Right lobe of liver (tissue), 4 donors: ENCODE measurements at regions not wholly inside any gene's neighbourhood (a gene's known extent, or its start where the extent isn't known, plus 50 kb on each side); places are given as distances from the start of the nearest gene placed in this dataset.

Experiments
- POLR2A ChIP-seq: fragments of 450-650 bp; IDR thresholded peaks from one replicate; pipeline ENCODE4 v1.6.1; 2017; ENCODE audit warnings: antibody characterized with exemption, mild to moderate bottlenecking
- TF ChIP-seq, protein P1 (sequence below), 4 donors: fragments of 200-600 bp in 3 of 4; fragments of 450-650 bp in 1 of 4; IDR thresholded peaks; one replicate each; pipeline versions ENCODE4 v1.5.1 to v1.8.0; 2016 to 2022; ENCODE audit warnings: antibody characterized with exemption in 4 of 4, mild to moderate bottlenecking in 2 of 4
- donor health status: DM: no; HTN: no; CAD: no.
- donor health status: DM: no; HTN: no; CAD: no.
- donor health status: DM: no; HTN: yes; CAD: no.

DNA sequence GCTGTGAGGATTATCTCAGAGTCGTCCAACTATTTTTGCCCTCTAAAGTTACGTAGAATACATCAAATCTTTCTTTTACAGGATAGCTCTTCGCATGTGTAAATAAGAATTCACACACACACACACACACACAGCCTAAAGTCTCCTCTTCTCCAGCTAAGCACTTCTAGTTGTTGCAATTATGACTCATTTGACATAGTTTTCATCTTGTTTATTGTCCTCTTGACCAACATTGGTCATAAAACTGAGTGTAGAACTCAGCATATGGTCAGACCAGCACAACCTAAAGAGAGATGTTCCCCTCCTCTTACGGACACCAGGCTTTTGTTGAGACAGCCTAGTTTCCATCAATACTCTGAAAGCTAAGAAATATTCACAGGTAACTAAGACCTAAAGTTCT is 234.2 kb downstream of the BLID start:
- TF ChIP-seq, protein P1, sequence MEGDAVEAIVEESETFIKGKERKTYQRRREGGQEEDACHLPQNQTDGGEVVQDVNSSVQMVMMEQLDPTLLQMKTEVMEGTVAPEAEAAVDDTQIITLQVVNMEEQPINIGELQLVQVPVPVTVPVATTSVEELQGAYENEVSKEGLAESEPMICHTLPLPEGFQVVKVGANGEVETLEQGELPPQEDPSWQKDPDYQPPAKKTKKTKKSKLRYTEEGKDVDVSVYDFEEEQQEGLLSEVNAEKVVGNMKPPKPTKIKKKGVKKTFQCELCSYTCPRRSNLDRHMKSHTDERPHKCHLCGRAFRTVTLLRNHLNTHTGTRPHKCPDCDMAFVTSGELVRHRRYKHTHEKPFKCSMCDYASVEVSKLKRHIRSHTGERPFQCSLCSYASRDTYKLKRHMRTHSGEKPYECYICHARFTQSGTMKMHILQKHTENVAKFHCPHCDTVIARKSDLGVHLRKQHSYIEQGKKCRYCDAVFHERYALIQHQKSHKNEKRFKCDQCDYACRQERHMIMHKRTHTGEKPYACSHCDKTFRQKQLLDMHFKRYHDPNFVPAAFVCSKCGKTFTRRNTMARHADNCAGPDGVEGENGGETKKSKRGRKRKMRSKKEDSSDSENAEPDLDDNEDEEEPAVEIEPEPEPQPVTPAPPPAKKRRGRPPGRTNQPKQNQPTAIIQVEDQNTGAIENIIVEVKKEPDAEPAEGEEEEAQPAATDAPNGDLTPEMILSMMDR (IDR thresholded peaks at IDR 0.05): no peak
- no peak for TF ChIP-seq POLR2A
